NCI-H128 (cell line): ENCODE measurements at regions not wholly inside any gene's neighbourhood (a gene's known extent, or its start where the extent isn't known, plus 50 kb on each side); places are given as distances from the start of the nearest gene placed in this dataset.

Source experiments
- DNase-seq: peaks from one replicate; lab custom pipeline; 2025; ENCODE audit not compliant: unreplicated experiment; lab: John Stamatoyannopoulos, UW

DNA sequence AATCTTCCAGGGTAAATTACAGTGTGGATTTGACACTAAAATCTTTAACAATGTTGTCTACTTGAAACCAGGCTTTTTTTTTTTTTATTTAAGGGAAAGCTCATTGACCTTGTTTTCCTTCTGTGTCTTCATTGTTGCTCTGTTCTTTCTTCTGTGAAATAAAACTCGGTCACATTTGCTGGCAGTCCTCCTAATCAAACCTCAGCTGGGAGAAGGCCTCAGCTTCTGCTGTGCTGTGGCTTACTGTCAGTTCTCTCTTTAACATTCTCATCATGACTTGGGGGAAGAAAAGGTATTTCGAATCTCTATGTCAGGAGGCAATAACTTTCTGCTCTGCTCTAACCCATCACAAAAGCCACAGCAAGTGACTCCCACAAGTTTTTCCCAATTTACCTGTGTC, 268.9 kb downstream of the ZNF608 start:
- no peak for DNase-seq

DNA sequence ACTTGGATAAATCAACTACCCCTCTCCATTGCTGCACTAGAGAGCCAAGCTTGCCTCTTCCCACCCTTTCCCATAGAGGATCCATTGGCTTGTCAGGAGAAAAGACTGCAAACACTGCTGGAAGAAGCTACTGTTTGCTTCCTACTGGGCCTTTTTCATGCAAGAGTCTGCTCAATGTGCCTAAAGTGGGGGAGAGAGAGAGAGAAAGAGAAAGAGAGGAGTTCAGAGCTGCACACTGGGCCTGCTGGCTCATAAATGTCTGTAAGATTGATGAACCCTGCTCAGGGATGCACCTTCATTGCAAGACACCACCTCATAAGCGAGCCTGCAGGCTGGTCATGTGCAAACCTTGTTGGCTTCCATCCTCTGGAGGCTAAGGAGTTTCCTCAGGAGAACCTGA, 269.4 kb downstream of the ZNF608 start:
- DNase-seq: no peak

DNA sequence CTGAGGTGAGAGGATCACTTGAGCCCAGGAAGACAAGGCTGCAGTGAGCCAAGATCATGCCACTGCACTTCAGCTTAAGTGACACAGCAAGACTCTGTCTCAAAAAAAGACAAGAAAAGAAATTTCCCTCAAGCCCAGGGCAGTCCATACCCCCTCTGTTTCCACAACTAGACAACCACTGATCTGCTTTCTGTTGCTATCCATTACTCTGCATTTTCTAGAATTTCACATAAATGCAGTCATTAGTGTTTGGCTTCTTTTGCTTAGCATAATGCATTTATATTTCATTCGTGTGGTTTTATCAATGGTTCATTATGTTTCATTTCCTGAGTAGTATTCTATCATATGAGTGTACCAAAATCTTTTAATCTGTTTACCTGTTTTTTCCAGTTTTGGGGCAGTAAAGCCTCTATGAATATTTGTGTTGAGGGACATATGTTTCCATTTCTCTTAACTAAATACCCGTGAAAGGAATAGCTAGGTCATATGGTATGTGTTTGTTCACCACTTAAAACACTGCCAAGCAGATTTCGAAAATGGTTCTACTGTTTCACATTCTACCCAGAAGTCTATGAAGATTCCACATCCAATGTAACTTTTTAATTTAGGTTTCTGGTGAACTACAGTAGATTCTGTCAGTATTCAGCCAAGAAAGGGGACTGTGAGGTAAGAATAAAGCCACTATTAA, 271.8 kb downstream of the ZNF608 start:
- no peak for DNase-seq

DNA sequence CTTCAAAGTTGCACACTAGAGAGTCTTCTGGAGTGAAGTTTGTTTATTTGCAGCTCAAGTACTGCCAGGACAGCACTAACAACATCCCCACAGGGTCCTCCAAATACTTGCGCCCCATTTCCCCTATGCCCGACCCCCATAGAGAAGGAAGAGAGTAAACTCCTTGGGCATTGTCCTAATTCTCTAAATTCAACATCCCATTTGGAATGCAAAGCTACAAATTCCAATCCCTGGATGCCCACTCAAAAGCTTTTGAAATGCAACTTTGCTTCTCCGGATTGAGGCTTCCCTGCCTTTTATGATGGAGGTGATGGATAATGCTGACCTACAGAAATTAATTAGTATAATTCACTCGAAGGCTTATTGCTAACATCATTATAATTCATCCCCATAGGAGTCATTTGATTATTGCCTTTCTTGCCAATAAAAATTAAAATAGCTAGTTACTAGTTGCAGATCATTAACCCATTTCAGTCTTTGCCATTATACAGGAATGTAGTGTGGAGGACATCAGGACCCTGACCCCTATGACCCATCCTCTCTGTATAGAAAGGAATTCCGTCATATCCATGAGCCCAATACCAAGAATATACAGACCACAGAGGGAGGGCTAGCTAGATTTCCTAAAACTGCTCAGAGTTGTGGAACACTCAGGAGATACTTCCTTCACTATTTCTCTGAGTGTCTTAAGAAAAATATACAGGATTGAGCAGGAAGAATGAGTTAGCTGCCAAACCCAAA, 277.6 kb downstream of the ZNF608 start:
- no peak for DNase-seq

DNA sequence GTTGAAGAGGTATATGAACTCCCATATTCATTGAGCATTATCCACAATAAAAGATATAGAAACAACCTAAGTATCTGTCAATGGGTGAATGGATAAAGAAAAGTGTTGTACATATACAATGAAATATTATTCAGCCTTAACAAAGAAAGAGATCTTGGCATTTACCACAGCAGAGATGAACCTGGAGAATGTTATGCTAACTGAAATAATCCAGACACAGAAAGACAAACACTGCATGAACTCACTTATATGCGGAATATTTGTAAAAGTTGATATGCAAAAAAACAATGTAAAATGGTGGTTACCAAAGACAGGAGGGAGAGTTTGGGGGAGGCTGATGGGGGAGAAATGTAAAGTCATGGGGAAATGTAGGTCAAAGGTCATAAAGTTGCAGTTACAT, 278.7 kb downstream of the ZNF608 start:
- DNase-seq: no peak

DNA sequence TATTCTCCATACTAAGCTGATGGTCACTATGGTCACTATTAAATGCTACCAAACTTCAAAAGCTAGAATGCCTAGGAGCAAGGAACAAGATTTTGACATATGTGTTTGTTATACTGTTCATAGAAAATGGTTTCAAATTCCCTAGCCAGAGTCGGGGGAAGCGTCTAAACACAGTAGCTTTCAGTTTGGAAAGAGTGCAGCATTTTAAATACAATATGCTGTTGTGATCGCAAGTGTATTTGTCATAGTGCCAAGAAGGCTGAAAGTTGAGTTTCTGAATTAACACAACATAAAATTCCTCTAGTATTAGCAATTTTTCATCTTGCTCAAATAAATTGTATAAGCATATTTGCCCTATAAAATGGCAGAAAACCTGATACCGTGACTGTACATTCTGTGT, 280.4 kb downstream of the ZNF608 start:
- DNase-seq: no peak

DNA sequence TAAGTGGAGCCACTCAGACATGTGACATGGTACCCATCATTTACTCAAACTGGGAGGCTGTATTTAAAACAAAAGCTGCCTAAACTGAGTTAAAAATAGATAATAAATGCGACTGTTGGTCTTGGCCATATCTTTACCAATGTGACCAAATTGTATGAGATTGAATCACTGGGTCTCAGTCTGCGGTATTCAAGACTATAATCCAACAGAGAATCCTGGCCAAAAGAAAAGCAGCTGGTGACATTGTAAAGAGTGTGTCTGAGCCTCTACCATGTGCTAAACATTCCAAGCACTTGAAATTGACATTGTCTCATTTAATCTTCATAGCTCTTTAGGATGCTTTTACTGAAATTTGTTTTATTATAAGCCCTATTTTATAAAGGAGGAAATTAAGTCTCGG, 282.6 kb downstream of the ZNF608 start:
- DNase-seq: no peak

DNA sequence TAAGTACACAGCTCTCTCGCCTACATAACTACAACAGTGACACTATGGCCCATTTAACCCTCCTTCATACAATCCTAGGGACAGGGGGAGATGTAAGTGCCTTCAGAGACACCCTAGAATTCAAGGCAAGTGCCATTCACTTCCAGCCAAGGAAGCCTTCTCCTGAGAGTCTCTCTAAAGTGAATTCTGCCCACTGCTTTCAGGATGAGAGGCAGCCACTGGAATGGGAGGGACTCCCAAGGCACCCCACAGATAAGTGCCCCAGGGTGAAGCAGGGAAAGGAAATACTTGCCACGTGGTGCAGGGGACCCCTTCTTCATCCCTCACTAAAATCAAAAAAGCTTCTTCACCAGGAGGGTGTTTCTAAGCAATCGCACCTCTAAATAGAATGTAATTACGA, 283.7 kb downstream of the ZNF608 start:
- no peak for DNase-seq

DNA sequence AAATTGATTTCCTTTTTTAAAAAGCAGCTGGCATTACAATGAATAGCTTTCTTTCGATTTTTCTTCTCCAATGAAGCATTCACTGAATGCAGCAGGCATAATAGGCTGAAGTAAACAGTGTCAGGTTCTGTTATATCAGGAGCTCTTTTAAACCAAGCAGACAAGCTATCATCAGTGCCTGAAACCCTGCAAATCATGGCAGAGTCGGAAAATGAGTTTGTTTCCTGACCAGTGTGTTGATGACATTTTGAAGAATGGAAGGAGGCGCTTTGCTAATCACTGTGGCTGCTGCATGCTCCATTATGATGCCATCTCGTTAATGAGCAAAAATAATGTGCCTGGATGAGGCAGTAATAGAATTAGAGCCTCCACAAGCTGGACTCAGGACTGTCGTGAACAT, 284.5 kb downstream of the ZNF608 start:
- peak; percentile 77 for DNase-seq

DNA sequence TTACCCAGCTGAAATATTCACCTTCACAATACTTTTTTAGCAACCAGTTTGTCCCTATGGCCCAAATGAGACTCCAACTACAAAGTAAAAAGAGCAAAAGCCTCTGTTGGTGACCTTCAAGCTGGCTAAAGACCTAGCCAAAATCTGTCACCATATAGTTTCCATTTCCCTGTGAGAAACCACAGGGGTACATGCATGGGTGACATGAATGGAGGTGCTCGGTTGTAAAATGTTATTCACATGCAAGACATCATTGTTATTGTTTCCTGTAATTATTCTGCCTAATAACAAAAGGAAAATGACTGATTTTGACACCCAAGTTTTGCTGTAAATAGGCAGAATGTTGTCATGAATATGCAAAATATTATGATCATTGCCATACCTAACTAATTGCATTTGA, 285.3 kb downstream of the ZNF608 start:
- DNase-seq: no peak

DNA sequence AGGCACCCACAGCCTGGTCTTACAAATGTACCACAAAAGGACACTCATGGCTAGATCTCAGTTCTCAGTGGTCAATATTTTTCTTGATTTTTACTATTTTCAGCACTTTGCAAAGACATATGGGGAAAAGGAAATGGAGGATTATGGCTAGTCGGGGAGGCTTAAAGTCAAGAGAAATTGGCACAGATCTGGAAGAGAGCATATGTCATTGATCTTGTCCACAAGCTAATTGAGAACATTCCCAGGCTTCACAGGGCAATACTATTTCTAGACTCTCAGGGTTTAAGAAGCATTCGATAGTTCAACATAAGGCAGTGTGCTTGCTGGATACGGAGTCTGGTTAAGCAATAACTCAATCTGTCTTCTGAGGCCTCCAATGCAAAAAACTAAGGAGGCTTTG, 285.8 kb downstream of the ZNF608 start:
- DNase-seq: no peak

DNA sequence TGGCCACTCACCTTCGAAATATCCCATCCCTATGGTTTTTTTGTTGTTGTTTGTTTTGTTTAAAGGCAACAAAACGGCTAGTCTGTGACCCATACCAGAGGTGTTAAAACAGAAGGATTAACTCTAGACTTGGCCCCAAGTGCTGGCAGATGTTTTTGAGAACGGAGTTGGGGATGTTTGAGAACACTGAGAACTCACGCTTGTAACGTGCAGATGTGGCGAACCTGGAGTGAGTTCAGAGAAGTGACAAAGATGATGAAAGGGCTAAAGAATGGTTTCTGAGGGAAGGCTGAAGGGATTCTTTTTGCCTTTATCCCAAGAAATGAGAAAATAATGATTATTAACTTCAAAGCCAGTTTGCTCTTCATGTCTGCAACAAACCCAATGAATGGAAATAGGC, 286.5 kb downstream of the ZNF608 start:
- no peak for DNase-seq

DNA sequence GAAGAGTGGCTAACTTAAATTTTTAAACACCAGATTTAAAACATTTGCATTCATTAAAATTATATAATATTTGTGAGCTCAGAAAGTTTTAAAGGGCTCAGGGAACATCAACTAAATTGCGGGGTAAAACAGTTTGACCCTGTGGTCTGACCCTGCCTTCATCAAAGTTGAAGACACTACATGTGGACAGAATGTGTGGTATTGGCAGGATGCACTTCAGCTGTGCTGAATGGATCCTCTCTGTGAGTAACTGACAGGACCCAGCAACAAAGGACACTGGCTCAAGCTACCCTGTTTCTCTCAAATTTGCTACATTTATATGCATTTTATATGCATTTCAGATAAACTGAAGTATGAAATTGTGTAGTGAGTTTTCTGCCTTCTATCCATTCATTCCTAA, 288.5 kb downstream of the ZNF608 start:
- no peak for DNase-seq

DNA sequence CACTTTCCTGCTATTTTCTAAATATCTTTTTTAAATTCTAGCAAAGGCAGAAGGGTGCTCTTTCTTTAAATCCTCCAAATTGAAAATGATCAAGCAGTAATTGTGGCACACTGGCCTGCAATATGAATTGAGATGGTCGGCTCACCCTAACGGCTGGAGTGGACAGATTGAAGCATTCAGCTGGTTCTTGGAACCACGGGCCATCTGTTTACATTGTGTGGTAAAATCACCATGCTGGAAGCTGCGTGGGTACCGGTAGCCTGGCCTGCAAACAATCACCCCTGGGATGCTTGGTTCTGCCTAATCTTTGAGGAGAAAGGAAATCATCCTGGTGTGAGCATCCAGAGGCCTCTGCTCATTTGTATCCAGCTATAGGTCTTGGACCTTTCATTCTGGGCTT, 289.3 kb downstream of the ZNF608 start:
- DNase-seq: no peak

DNA sequence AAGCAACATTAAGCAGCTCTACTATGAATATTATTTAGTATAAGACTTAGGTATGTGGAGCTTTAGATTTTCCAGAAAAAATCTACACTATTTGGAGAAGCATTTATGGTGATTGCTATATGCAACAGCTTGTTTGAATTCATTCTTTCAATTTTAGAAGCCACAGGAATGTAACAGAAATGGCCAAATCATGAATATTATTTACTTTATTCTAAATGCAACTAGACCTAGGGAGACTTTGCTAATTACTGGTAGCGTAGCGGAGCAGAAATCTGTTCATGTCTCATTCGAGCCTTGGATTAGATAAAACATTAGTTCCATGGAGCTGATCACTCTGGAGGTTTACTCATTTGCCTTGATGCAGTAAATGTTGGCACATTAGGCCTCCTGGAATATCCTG, 290.2 kb downstream of the ZNF608 start:
- no peak for DNase-seq

DNA sequence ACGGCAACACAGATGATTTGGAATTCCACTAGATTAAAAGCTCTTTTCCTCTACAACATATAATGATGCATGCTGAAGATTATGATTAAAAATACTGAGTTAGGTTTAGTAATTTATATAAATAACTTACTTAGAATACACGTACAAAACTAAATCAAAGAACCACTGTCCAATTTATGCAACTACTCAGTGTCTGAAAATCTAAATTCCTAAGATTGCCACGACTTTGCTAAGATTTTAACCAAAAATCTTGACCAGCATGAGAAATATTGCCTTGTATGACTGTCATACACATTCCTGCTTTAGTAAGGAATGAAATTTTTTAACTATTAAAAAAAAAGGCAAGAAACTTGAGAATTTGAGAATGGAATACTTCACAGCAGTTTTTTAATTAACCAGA, 292.4 kb downstream of the ZNF608 start:
- DNase-seq: no peak

DNA sequence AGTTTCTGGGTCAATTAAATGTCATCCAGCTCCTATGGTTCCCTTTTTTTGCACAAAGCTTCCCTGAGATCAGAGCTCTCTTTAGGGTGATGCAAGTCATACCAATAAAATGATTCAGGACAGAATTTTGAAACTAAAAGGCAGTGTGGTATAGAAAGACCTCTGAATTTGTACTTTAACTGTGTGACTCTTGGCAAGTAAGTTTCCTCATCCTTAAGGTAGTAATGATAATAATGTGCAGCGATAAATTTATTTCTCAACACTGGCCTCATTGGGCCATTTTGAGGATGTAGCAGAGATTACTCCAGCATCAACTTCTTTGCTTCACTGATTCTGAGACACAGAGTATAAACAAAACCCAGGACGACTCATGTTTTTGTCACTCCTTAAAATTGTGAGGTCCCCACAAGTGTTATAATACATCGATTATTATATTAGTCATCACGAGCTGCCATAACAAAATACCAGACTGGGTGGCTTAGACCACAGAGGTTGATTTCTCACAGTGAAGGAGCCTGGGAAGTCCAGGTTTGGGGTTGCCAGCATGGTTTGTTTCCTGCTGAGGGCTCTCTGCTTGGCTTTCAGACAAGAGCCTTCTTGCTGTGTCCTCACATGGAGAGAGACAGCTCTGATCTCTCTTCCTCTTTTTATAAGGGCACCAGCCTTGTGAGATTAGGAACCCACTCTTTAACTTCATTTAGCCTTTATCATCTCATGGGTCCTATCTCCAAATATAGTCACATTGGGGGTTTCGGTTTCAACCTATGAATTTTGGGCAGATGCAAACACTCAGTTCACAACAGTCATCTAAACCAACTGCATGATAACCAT, 293.0 kb downstream of the ZNF608 start:
- no peak for DNase-seq

DNA sequence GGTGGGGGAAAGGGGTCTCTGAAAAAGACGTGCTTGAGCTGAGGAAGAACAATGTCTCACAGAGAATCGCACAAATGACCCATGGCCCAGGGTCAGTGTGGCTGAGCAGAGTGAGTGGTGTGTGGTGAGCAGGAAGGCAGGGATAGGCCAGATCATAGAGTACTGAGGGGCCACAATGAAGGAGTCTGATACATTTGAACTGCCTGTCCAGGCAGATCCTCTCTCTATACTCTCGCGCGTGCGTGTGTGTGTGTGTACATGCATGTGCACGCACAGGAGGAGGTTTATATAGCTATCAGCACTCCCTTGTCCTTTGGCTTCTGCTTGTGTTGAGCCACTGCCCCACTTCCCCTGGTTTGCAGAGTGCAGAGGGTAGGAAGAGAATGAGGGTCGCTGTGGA, 294.0 kb downstream of the ZNF608 start:
- DNase-seq: no peak

DNA sequence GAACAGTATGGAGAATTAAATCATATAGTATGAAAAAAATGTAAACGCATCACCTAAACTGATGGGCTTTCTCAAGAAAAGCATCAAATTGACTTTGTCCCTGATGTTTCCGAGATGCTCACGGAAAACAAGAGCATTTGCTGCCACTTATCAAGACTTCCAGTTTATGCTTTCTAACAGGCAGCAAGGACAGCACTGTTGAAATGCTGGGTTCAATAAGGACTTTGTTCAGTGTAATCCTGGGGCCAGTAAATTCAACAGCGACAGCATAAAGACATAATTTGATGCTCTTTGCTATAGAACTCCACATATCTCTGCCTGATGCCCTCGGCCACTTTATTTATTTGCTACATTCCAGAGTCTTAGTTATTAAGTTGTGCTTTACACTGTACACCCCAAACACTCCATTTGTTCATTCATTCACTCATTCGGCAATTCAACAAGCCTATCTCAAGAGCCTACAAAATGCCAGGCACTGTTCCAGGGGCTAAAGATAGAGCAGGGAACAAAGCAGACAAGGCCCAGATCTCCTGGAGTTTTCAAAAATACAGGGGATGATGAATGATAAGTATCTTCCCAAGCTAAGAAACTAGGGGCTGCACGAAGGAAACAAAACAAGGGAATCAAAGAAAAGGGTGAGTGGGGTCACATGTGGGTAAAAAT, 294.6 kb downstream of the ZNF608 start:
- no peak for DNase-seq

DNA sequence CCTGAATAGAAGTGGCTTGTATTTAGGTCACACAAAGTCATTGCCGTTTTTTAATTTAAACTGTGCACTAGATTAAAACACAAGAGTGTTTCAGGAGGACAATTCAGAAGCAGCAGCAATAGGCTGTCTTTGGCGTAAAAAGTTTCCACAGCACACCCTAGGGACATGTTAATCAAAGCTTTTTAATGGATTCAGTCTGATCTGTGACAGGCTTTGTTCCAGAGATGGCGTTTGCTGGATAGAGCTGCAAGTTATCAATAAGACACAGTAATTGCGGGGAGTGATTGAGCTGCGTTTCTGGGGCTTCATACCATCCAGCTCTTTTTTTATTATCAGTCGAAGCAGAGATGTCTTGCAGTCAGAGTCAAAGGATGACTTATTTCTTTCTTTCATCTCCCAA, 300.3 kb downstream of the ZNF608 start:
- DNase-seq: no peak

DNA sequence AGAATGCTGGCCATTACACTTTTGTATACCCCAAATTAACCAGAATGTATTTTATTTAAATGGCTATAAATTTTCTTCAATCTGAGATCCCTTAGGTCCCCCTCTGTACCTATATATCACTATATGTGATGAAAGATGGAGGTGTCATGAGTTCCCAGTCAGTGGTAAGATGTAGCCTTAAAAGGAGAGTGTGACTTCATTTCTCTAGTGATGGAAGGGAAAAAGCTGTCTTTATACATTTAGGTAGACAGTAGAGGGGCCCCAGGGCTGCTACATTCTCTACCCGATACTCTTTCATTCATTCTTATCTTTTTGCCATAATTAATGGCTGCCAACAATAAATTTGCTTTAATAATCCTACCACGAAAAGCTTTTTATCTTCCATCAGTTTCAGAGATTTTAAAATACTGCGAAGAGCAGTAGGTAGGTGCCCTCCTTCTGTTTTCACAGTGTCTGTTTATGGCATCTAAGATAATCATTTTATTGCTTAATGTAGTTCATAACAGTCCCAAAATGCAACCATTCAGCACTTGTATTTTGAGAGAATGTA, 301.3 kb downstream of the ZNF608 start:
- no peak for DNase-seq
